SK-N-SH (cell line): ENCODE measurements at regions not wholly inside any gene's neighbourhood (a gene's known extent, or its start where the extent isn't known, plus 50 kb on each side); places are given as distances from the start of the nearest gene placed in this dataset.

Source experiments
- CTCF ChIA-PET: fragments of 300-600, 350-600 bp; formaldehyde crosslinking; extraction: SDS; loops from one replicate; lab custom pipeline; 2021; lab: Yijun Ruan, JAX
- POLR2A ChIA-PET: fragments of 350-600 bp; sonication (Branson Sonifier 250); formaldehyde crosslinking; extraction: SDS; loops from one replicate; lab custom pipeline; 2020; ENCODE audit warnings: antibody characterized with exemption, inconsistent platforms; lab: Yijun Ruan, JAX
- DNase-seq: peaks from one replicate; pipeline ENCODE4 v3.0.0; 2012
- H2AFZ ChIP-seq: fragments of 200-600 bp; sonication (generic); 2 replicates; pipeline ENCODE4 v1.8.1; 2016; ENCODE audit warnings: antibody characterized with exemption, mild to moderate bottlenecking, low read depth
- H3F3A ChIP-seq: fragments of 200-600 bp; sonication (generic); replicated peaks from 2 replicates; pipeline ENCODE3; 2016; ENCODE audit warnings: antibody characterized with exemption, mild to moderate bottlenecking; ENCODE audit not compliant: insufficient read depth
- H3K27ac ChIP-seq, 2 experiments: fragments of 200-500 bp in 1 of 2; fragments of 200-600 bp in 1 of 2; sonication (Bioruptor generic) in 1 of 2; sonication (generic), shearing (Covaris generic) in 1 of 2; 2 replicates each; pipeline versions ENCODE4 v1.5.1 to v1.6.1; 2014 to 2016; ENCODE audit warnings: low read depth in 2 of 2, inconsistent platforms in 1 of 2, low read length in 1 of 2, mild to moderate bottlenecking in 1 of 2, mixed read lengths in 1 of 2
- H3K27me3 ChIP-seq: fragments of 200-600 bp; sonication (generic), shearing (Covaris generic); 2 replicates; pipeline ENCODE4 v1.6.1; 2016; ENCODE audit warnings: mixed run types; ENCODE audit not compliant: insufficient read depth
- H3K36me3 ChIP-seq, 2 experiments: fragments of 200-500 bp in 1 of 2; fragments of 200-600 bp in 1 of 2; sonication (Bioruptor generic) in 1 of 2; sonication (generic) in 1 of 2; replicated peaks in 1 of 2; 2 replicates each; pipeline versions ENCODE3 to v1.5.1; 2014 to 2016; ENCODE audit warnings: low read length in 1 of 2, mild to moderate bottlenecking in 1 of 2; ENCODE audit not compliant: insufficient read depth in 2 of 2, control insufficient read depth in 1 of 2
- H3K4me1 ChIP-seq, 2 experiments: fragments of 200-500 bp in 1 of 2; fragments of 200-600 bp in 1 of 2; sonication (Bioruptor generic) in 1 of 2; sonication (generic), shearing (Covaris generic) in 1 of 2; 2 replicates each; pipeline versions ENCODE4 v1.5.1 to v1.6.1; 2014 to 2016; ENCODE audit warnings: low read depth in 1 of 2, low read length in 1 of 2, mixed run types in 1 of 2; ENCODE audit not compliant: insufficient read depth in 2 of 2, control insufficient read depth in 1 of 2
- H3K4me2 ChIP-seq: fragments of 200-600 bp; sonication (generic), shearing (Covaris generic); 2 replicates; pipeline ENCODE4 v1.6.1; 2017; ENCODE audit warnings: mixed run types
- H3K4me3 ChIP-seq, 2 experiments: fragments of 200-500 bp in 1 of 2; fragments of 200-600 bp in 1 of 2; sonication (Bioruptor generic) in 1 of 2; sonication (generic), shearing (Covaris generic) in 1 of 2; 2 replicates each; pipeline versions ENCODE4 v1.5.1 to v1.8.1; 2014 to 2016; ENCODE audit warnings: low read depth in 2 of 2, inconsistent platforms in 1 of 2, low read length in 1 of 2, mild to moderate bottlenecking in 1 of 2, mixed read lengths in 1 of 2, moderate library complexity in 1 of 2
- H3K79me2 ChIP-seq: fragments of 200-600 bp; sonication (generic); 2 replicates; pipeline ENCODE4 v1.8.1; 2017; ENCODE audit warnings: mild to moderate bottlenecking; ENCODE audit not compliant: insufficient read depth
- H3K9ac ChIP-seq: fragments of 200-600 bp; sonication (generic); 2 replicates; pipeline ENCODE4 v1.6.1; 2017; ENCODE audit warnings: mixed run types
- H3K9me2 ChIP-seq: fragments of 200-600 bp; sonication (generic); 2 replicates; pipeline ENCODE4 v1.6.1; 2017; ENCODE audit warnings: mixed run types
- H3K9me3 ChIP-seq: fragments of 200-600 bp; sonication (generic); 2 replicates; pipeline ENCODE4 v1.6.1; 2017; ENCODE audit warnings: mixed run types, mild to moderate bottlenecking, moderate library complexity
- H4K20me1 ChIP-seq: fragments of 200-600 bp; sonication (generic); 2 replicates; pipeline ENCODE4 v1.6.1; 2017; ENCODE audit warnings: mild to moderate bottlenecking, mixed run types; ENCODE audit not compliant: insufficient read depth
- CHD2 ChIP-seq: fragments of 150-350 bp; IDR thresholded peaks from 2 replicates; pipeline ENCODE4 v1.6.1; 2018; ENCODE audit warnings: low read length; ENCODE audit not compliant: partially characterized antibody
- EZH2phosphoT487 ChIP-seq: fragments of 200-600 bp; sonication (generic); IDR thresholded peaks from 2 replicates; pipeline ENCODE4 v1.6.1; 2017; ENCODE audit warnings: low read depth, mixed run types, mild to moderate bottlenecking, antibody characterized with exemption, moderate library complexity, borderline replicate concordance
- GABPA ChIP-seq: IDR thresholded peaks from 2 replicates; pipeline ENCODE4 v1.4.0; 2012; ENCODE audit warnings: low read depth, mild to moderate bottlenecking
- IRF3 ChIP-seq: fragments of 150-350 bp; IDR thresholded peaks from 2 replicates; pipeline ENCODE4 v1.6.1; 2016; ENCODE audit warnings: mild to moderate bottlenecking, low read depth, low read length
- MEF2A ChIP-seq: IDR thresholded peaks from 2 replicates; pipeline ENCODE4 v1.4.0; 2012; ENCODE audit warnings: low read depth, borderline replicate concordance
- NFIC ChIP-seq: IDR thresholded peaks from 2 replicates; pipeline ENCODE4 v1.4.0; 2012; ENCODE audit warnings: borderline replicate concordance
- NRF1 ChIP-seq: IDR thresholded peaks from 2 replicates; pipeline ENCODE4 v1.6.1; 2012; ENCODE audit warnings: low read depth, mild to moderate bottlenecking, low read length
- POLR2AphosphoS5 ChIP-seq: IDR thresholded peaks from 2 replicates; pipeline ENCODE4 v1.6.1; 2012; ENCODE audit warnings: low read depth, low read length
- RAD21 ChIP-seq: IDR thresholded peaks from 2 replicates; pipeline ENCODE4 v1.6.1; 2012; ENCODE audit warnings: mild to moderate bottlenecking, low read length
- RCOR1 ChIP-seq: fragments of 150-350 bp; IDR thresholded peaks from 2 replicates; pipeline ENCODE4 v1.6.1; 2017; ENCODE audit warnings: antibody characterized with exemption, low read length
- RXRA ChIP-seq: IDR thresholded peaks from 2 replicates; pipeline ENCODE4 v1.4.0; 2012; ENCODE audit warnings: low read depth, mild to moderate bottlenecking, borderline replicate concordance
- SIN3A ChIP-seq: IDR thresholded peaks from 2 replicates; pipeline ENCODE4 v1.6.1; 2012; ENCODE audit warnings: low read depth, mild to moderate bottlenecking, low read length, moderate library complexity, borderline replicate concordance
- SMC3 ChIP-seq: IDR thresholded peaks from 2 replicates; pipeline ENCODE4 v1.6.1; 2012; ENCODE audit warnings: low read depth, low read length, improper control_type of control experiment
- TAF1 ChIP-seq: IDR thresholded peaks from 2 replicates; pipeline ENCODE4 v1.6.1; 2012; ENCODE audit warnings: low read depth, mild to moderate bottlenecking, low read length, moderate library complexity, borderline replicate concordance
- USF1 ChIP-seq: IDR thresholded peaks from 2 replicates; pipeline ENCODE4 v1.4.0; 2012; ENCODE audit warnings: low read depth, borderline replicate concordance
- ZBTB33 ChIP-seq: IDR thresholded peaks from 2 replicates; pipeline ENCODE4 v1.4.0; 2012; ENCODE audit warnings: low read depth, borderline replicate concordance
- WGBS: methylation state at CpG from one replicate; pipeline ENCODE4 v1.1.6; 2017; ENCODE audit warnings: low lambda C conversion rate; 5-methylcytosine and 5-hydroxymethylcytosine counted together

- CTCF ChIA-PET, result interaction anchor here (0.6 to 4.2 kb wide), 10 partner anchors 10 to 596 kb away, joined by 3 to 41 read pairs (median 6); no protein-coding TSS in a partner anchor
- no peaks in the 10 kb centered on the region for H3K9me2 ChIP-seq
Observed at GRCh38 chr2:191565647-191566198, 112.2 kb upstream of the NABP1 start.

More at GRCh38 chr2:191565647-191566198, 112.2 kb upstream of the NABP1 start:
- TF ChIP-seq RAD21, result no peak
- no peak for TF ChIP-seq IRF3
- TF ChIP-seq RXRA, result no peak
- no peak for TF ChIP-seq CHD2
- TF ChIP-seq SMC3, result no peak
- no peak for TF ChIP-seq ZBTB33
- no peak for TF ChIP-seq POLR2AphosphoS5
- TF ChIP-seq NRF1, result no peak
- TF ChIP-seq NFIC, result no peak
- no peak for TF ChIP-seq EZH2phosphoT487
- TF ChIP-seq RCOR1, result no peak
- TF ChIP-seq SIN3A, result no peak
- no peak for TF ChIP-seq GABPA
- TF ChIP-seq USF1, result no peak
- no peak for TF ChIP-seq MEF2A
- TF ChIP-seq TAF1, result no peak
- no peaks in the 10 kb centered on the region; a peak in 1 of 4 replicates for H3K4me1 ChIP-seq
- no peak overlapping the region for H2AFZ ChIP-seq
- no peak for DNase-seq
- H3K9ac ChIP-seq, result no peak overlapping the region
- no peaks in the 10 kb centered on the region for H3K79me2 ChIP-seq
- no peak overlapping the region for H3K4me3 ChIP-seq
- POLR2A ChIA-PET, result no interaction called here
- no peaks in the 10 kb centered on the region for H3K27me3 ChIP-seq
- H3F3A ChIP-seq, result no peaks in the 10 kb centered on the region
- H4K20me1 ChIP-seq, result no peaks in the 10 kb centered on the region
- no peak overlapping the region for H3K4me2 ChIP-seq
- no peak overlapping the region for H3K27ac ChIP-seq
- 71% methylated on average over 4 of the region's 4 CpGs for whole genome bisulfite sequencing
- H3K36me3 ChIP-seq, result no peaks in the 10 kb centered on the region
- H3K9me3 ChIP-seq, result no peaks in the 10 kb centered on the region
